Lung microvascular endothelial cell (primary cell): ENCODE measurements at regions not wholly inside any gene's neighbourhood (a gene's known extent, or its start where the extent isn't known, plus 50 kb on each side); places are given as distances from the start of the nearest gene placed in this dataset.
"Not testable (repeated sequence)": the region's sequence is repeated elsewhere in the genome, so short reads cannot be mapped to it uniquely, and the experiment has no call there.

ENCODE experiments used
- DNase-seq, 2 donors: peaks; one replicate each; pipeline versions ENCODE4 v3.0.0 to v3.0.0-alpha.2; 2010; ENCODE audit warnings: low read depth in 2 of 2

DNA sequence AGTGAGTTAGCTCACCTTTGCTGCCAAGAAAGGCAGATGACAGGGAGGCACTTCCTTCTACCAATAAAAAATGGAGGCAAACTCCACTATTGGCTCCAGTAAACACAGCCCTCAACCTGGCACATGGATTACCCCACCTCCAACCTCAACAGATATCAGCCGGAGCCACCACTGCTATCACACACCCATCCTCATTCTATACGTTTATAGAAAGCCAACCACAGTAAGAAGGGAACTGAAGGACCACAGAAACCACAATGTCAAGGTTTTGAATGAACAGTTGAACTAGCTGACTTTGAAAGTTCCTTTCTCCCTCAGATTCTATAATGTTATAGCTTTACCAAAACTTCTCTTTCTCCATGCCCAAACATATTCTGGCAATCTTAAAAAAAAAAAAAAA is 526.2 kb downstream of the UQCRFS1 start:
- no peak for DNase-seq

DNA sequence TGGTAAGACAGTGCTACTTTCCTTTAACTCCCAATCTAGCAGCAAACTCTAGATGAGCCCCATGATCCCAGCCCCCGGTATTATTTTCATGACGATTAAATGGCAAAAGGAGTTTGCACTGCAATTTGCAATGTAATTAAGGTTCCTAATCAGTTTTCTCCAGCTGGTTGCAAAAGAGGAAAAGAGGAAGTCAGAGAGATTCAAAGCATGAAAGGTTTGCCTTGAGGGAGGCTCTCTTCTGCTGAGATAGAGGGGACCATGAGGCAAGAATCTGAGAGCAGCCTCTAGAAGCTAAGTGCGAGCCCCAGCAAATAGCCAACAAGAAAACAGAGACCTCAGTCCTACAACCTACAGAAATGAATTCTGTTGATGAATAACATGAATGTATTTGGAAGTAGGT is 527.1 kb downstream of the UQCRFS1 start:
- DNase-seq, result no peak

DNA sequence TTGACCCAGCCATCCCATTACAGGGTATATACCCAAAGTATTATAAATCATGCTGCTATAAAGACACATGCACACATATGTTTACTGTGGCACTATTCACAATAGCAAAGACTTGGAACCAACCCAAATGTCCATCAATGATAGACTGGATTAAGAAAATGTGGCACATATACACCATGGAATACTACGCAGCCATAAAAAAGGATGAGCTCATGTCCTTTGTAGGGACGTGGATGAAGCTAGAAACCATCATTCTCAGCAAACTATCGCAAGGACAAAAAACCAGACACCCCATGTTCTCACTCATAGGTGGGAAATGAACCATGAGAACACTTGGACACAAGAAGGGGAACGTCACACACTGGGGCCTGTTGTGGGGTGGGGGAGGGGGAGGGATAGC is 527.9 kb downstream of the UQCRFS1 start:
- not testable (repeated sequence) for DNase-seq

DNA sequence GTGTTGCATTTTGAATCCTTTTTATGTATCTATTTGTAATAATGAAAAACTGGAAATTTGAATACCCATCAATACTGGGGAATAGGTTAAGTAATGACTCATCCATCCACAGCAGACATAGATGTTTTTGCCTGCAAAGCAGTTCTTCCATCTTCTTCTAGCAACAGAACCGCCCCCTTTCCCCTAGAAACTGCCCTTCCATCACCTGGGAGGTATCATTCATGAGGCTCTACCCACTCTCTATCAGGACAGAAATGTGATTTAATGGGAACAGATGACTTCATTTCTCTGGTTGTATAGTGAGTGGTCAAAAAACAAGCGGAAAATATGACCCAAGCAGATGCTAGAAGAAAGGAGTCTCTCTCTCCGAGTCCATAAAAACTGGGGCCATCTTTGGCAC is 532.8 kb downstream of the UQCRFS1 start:
- DNase-seq, result no peak

DNA sequence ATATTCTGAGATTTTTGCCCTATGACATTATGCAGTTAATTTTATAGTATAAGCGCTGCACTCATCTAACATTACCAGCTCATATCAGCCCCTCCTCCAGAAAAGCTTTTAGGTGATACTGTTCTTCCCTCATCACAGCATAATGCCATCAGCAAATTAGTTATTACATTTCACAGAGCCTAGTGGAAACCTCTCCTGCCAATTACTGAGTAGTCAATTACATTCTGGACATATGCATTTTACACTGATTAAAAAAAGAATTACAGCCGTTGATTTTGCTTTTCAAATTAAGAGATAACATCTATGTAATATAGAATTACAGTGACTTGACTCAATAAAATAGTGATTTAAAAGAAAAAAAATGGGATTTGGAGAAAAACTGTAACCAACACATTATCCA is 542.1 kb downstream of the UQCRFS1 start:
- DNase-seq, result no peak

DNA sequence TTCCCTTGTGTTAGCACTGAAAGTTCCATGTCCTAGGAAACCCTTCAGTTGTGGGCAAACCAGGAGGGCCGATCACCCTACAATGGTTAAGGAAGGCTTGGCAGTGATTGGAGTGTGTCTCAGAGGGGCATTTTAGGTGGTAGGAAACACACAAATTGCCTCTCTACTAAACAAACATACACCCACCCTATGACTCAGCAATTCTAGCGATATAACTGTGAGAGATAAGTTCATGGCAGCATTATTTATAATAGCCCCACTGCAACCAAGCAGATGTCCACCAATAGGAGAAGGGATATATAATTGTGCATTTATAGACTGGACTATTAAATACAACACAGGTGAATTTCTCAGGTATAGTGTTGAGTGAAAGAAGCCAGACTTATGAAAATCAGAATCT is 543.1 kb downstream of the UQCRFS1 start:
- no peak for DNase-seq

DNA sequence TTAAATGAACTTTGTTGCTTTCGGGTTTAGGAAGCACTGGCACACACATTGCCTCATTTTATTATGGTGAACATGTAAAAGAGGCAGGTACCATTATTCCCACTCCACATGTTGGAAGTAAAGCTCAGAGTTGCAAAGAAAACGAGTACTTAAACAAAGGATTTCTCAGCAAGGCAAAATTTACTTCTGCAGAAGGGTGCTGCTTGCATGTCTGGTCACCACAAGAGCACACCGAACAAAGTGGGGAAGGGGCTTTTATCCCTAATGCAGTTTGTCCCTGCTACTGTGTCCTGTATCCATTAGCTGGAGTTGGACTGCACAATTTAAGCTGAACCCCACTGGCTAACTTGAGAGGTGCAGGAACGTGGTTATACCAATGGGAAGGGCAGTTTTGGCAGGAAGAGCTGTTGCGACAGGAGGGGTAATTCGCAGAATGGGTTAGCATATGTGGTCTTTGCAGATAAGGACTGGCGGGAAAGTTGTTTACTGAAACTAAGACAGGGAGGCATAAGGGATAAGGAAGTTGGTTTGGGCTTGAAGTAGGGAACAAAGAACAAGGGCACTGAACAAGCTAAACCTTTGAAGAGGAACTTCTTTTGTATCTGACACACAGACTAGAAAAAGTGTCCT is 545.5 kb downstream of the UQCRFS1 start:
- no peak for DNase-seq

DNA sequence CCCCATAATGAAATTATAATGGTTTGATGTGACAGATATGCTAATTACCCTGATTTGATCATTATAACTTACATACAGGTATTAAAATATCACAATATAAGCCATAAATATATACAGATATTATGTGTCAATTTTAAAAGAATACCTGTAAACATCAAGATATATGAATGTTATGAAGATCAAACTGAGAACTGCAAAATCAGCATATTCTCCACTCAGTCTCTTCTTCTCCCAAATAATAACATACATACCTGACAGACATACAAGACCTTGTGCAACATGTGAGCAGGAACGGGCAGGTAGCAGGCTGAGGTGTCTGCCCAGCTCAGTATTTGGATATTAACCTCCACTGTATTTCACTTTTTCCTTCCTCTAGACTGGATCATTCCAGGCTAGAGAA is 547.2 kb downstream of the UQCRFS1 start:
- DNase-seq, result no peak

DNA sequence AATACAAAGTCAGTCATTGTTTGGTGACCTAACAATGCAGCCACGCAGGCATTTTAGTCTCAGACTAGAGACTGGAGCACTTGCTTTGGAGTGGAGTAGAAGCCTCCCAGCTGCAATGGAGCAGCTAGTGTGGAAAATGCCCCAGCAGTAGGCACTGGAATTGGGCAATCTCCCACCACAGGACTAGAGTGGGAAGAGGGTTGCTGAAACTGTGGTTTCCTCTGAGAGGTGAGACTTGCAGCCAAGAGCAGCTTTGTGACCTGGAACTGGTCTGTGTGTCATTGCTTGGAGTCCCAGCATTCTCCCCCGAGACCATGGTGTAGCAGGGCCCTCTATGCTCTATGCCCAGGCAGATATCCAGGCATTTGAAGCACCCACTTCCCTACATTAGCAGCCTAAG is 556.3 kb downstream of the UQCRFS1 start:
- DNase-seq, result no peak

DNA sequence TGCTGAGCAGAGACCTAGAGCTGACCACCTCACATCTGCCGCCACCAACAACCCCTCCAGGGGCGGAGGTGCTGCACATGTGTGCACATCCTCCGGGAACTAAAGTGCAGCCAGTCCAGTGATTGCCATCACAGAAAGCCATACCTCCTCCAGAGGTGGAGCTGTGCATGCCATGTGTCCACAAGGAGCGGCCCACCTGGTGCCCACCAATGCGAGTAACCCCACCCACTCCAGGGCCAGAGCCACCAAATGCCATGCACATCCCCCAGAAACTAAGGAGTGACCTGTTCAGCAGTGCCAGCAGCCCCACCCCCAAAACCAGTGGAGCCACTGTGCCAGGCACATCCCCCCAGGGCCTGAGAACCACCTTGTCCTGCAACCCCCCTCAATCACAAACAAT is 557.9 kb downstream of the UQCRFS1 start:
- no peak for DNase-seq

DNA sequence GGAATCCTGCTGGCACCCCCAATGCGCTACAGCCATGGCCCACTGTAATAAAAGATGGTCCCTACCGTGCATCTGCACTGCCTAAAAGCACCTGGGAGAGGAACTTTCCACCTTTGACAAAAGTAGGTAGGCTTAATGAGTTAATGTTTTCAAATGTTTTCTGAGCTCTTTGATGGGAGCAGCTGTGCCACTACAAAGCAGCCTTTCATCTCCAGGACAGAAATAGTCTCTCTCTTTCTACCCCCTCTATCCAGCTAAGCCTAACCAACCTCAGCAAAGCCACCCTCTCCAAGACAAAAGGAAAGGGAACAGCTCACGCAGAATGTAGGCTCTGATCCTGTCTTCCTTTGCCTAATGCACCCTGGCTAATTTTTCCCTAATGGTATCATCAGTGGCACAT is 560.2 kb downstream of the UQCRFS1 start:
- DNase-seq, result no peak

DNA sequence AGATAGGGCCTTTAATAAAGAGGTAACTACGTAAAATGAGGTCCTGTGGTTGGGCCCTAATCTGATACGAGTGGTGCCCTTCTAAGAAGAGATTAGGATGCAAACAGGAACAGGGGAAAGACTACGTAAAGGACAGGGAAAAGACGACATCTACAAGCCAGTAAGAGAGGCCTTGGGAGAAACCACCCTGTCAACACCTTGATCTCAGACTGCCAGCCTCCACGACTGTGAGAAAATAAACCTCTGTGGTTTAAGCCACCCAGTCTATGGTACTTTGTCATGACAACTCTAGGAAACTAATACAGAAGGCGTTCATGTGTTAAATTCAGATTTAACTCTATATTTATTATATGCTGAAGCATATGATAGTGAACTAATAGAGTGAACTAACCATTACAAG is 566.3 kb downstream of the UQCRFS1 start:
- DNase-seq, result no peak

DNA sequence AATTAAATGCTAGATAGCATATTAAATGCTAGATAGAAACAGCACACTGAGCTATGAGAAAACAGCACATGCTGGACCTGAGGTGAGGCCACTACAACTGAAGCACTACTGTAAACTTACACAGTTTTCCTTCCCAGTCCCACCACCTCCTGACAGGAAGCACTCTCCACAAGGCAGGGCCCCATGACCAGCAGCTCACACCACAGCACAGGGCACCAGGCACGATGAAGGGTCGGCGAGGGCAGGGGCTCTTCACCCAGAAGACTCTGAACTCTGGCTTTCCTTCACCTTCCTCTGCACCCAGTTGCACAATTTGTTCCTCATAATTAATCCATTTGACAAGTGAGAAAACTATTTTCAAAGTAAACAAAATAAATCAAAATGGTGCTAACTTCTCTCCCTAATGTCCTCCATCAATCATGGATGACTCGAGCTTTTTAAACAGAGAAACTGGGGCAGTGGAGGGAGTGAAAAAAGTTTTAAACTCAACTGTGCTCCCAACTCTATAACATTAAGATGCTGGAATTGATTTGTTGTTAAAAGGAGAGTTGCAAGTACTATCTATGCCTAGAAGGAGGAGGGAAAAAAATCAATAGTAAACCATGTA is 568.7 kb downstream of the UQCRFS1 start:
- no peak for DNase-seq

DNA sequence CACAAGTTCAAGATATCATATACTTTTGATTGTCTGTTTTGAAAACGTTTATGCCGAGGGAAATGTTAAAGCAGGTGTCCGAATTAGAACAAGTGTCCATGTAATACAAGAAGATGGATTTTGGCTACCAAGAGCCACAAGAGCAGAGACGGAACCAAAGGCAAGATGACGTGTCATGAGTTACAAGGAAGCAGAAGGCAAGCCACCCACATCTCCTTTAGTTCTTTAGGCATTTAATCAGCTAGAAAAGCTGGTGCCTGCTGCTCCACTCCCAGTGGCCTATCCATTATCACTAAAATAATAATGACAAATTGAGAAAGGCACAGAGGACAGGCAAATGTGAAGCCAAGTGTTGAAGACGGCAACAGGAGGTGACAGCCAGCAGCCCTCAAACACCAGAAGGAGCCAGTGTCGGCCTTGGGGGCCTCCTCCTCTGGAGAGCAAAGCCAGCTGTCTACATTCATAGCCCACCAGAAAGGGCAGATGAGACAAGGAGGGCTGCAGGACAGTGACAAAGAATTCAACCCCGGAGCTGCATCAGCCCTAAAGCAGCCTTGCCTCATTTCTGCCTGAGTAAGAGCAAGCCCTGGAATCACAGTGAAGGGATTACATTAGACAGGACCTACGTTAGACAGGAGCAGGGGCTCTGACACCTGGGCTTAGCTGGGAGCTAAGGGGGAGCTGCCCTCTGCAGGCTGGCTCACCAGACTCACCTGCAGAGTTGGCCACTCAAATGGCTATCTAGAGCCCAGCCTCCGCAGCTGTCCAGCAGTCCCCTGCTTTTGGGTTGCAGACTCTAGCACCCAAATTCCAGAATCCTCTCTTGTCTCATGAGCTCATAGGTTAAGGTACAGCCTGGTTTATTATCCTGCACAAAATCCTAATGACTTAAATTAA is 569.9 kb downstream of the UQCRFS1 start:
- DNase-seq, result no peak

DNA sequence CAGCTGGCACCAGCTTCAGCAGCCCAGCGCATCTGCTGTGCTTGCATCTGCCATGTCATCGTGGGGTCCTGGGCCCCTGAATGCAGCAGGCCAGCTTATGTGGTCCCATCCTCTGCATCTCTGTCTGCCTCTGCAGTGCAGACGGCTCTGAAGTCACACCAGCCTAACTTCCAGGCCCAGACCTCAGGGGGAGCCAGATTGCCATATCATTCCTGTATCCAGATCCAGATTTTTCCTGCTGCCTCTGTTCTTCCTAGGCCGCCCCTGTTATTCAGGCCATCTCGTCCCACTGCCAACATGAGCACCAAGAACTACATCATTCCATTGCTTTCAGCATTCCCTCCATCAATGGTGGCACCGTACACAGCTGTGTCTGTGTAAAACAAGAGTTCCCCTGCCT is 571.6 kb downstream of the UQCRFS1 start:
- DNase-seq, result no peak

DNA sequence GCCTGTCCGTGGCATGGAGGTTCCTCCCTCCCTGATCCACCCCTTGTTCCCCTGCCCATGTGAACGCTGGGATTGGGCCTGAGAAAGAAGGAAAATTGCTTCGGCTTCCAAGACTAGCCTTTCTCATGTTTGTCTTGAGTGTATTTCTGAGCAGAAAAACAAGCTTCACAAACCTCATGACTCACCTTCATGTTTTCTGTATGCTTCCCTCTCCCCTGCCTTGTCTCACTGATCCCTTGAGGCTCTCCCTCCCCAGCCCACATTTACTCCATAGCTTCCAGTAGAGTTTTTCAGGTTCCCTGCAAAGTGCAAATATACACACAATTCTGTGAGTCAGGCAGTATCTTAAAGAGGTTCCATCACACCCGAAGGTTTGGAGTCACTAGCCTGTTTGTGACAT is 572.4 kb downstream of the UQCRFS1 start:
- no peak for DNase-seq

DNA sequence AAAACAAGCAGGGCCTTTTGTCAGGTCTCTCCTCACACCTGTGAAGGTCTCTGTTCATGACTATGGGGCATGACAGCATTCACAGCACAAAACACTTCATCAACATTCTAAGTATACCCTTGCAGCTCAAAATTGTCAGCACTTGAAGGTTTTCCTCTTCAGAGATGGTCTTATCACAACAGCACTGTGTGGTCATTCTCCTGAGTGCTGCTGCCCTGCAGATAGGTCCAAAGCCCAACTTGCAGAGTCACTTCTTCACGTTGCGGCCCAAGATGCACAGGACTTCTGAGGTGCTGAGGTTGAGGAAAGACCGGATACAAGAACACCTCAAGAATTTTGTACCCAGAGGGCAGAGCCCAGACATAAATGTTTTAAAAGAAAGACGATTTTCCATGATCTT is 574.5 kb downstream of the UQCRFS1 start:
- DNase-seq, result no peak

DNA sequence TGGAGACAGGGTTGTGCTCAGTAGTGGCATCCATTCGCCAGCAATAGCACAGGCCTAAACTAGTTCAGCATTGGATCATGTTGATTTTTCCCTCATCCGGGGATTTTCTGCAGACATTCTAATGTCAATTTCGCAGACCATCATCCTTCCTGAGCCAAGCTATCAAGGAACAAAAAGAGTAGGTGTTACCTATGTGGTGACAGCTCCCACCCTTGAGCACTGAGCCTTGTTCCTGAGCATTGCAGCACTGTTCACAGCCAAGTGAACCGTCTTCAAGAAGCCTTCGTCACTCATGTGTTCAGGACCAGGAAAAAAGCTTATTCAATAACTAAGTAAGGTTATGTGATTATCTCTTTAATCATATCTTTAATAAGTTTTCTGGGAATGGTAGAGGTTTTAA is 576.2 kb downstream of the UQCRFS1 start:
- no peak for DNase-seq

DNA sequence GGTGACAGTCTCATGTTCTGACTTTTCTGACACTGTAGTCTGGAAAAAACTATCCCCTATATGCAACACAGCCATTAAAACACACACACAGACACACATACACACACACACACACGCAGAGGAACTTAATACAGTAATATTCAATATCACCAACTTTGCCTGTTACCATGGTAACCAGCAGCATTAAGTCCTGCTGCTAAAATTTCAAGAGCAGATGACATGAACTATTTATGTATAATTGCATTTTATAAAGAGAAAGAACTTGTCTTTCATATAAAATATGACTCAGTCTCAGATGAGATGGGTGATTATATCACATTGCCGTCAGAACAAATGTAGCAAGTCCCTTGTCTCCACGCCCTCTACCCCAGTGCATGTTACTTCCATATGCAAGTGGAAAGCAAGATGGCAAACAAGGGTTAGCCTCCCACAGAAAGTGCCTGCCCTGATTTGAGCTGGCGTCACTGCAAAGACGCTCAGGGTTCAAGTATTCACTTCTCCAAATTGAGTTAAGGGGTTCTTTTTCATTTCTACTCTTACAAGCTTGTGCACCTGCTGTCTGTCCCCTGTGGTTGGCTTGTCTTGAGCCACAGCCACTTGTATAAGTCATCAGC is 576.8 kb downstream of the UQCRFS1 start:
- no peak for DNase-seq

DNA sequence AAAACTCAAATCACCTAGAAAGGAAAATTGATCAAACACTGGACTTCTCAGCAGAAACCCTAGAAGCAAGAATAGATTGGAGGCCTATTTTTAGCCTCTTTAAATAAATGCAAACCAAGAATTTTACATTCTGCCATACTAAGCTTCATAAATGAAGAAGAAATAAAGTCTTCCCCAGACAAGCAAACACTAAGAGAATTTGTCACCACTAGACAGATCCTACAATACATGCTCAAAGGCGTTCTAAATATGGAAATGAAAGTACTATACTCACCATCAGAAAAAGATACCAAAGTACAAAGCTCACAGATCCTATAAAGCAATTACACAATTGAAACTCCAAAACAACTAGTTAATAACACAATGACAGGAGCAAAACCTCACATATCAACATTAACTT is 578.1 kb downstream of the UQCRFS1 start:
- DNase-seq, result no peak

DNA sequence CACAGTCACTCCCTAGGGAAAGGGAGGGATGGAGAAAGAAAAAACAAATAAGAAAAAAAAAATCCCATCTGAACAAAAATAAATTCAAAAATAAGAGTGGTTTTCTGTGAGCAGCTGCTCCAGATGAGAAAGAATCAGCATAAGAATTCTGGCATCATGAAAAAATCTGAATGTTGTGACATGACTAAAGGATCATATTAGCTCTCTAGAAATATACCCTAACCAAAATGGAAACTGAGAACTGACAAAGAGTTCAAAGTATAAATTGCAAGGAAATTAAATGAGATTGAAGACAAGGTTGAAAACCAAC is 579.0 kb downstream of the UQCRFS1 start:
- no peak for DNase-seq

DNA sequence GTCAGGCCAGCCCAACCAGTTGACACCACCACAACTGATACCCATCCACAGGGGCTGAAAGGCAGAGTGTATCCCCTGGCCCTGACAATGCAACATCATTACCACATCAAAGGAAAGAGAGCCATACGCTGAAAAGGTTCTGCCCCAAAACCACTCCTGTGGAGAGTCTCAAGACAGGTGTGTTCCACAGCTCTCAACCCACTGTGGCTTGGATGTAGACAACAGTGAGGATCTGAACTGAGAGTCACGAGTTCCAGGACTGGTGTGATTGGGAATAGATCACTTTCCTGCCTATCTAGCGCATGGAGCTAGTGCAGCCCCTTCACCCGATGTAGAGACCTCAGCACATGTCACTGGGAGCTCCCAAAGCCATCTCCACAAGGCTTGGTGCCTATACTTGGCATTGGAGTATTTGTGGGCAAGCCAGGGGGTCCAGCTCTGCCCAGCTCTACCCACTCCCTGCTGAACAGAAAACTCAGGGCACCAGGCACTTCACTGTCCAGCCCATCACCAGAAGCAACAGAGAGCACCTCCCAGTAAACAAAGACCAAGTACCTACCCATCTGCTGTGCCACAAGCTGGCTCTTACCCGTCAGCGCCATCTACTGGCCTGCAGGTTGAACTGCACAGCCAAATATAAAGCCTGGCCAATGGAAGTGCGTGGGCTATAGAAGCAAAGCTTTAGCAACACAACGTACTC is 579.5 kb downstream of the UQCRFS1 start:
- peak; percentile 45 to 57 for DNase-seq
